ENCODE measurements at regions not wholly inside any gene's neighbourhood (a gene's known extent, or its start where the extent isn't known, plus 50 kb on each side); places are given as distances from the start of the nearest gene placed in this dataset.

DNA sequence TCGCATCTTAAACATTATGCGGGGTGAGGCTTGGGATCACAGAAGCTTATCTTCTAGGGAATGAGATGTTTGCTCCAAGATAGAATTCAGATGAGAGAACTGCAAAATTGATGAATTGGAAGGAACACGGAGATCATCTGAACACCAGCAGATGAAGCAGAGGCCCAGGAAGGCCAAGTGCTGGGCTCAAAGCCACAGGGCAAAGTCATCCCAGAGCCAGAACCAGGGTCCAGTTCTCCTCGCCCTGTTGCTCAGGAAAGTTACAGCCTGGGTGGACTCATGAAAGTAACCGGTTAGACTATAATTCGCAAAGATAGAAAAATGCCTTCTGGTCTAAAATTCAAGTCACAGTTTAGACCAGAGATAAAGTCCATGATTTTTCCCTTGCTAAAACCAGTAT lies 456.1 kb upstream of the ID2 start:
- H3K9me3 ChIP-seq (ENCODE audit: insufficient read depth, low read length) = no peaks in the 10 kb centered on the region
- no peak overlapping the region for H3K9ac ChIP-seq (ENCODE audit: insufficient read length, low read depth)
- DNase-seq (ENCODE audit: low read depth, low spot score) = no peak
- H3K36me3 ChIP-seq (ENCODE audit: insufficient read depth, insufficient read length, low read length) = no peaks in the 10 kb centered on the region
- peaks cover 9% of the 10 kb centered on the region for H3K4me1 ChIP-seq (ENCODE audit: insufficient read depth, insufficient read length)
- H3K4me3 ChIP-seq (ENCODE audit: insufficient read length, low read depth) = no peak overlapping the region
- H3K27me3 ChIP-seq (ENCODE audit: insufficient read depth, insufficient read length) = no peaks in the 10 kb centered on the region
- TF ChIP-seq ZNF274 (IDR thresholded peaks at IDR 0.05; ENCODE audit: low read depth, low read length) (no peak), YY1 (IDR thresholded peaks at IDR 0.05; ENCODE audit: insufficient read depth, insufficient read length) (no peak), SUZ12 (IDR thresholded peaks at IDR 0.05; ENCODE audit: extremely low read depth, insufficient read depth, insufficient read length) (no peak)

- H3K4me3 ChIP-seq (ENCODE audit: insufficient read length, low read depth) = no peak overlapping the region
Measured at GRCh38 chr2:8229546-8229986, 452.3 kb upstream of the ID2 start.

GRCh38 chr2:8230466-8230865 lies 451.4 kb upstream of the ID2 start:
- Histone ChIP-seq H3K36me3 (ENCODE audit: insufficient read depth, insufficient read length, low read length) (no peaks in the 10 kb centered on the region), H3K4me3 (ENCODE audit: insufficient read length, low read depth) (no peak overlapping the region), H3K9me3 (ENCODE audit: insufficient read depth, low read length) (no peaks in the 10 kb centered on the region), H3K27me3 (ENCODE audit: insufficient read depth, insufficient read length) (no peaks in the 10 kb centered on the region), H3K4me1 (ENCODE audit: insufficient read depth, insufficient read length) (no peaks in the 10 kb centered on the region), H3K9ac (ENCODE audit: insufficient read length, low read depth) (no peak overlapping the region)
- TF ChIP-seq YY1 (IDR thresholded peaks at IDR 0.05; ENCODE audit: insufficient read depth, insufficient read length) = no peak
- TF ChIP-seq SUZ12 (IDR thresholded peaks at IDR 0.05; ENCODE audit: extremely low read depth, insufficient read depth, insufficient read length) = no peak
- no peak for TF ChIP-seq ZNF274 (IDR thresholded peaks at IDR 0.05; ENCODE audit: low read depth, low read length)
- DNase-seq (ENCODE audit: low read depth, low spot score) = no peak

More at GRCh38 chr2:8229546-8229986, 452.3 kb upstream of the ID2 start:
- TF ChIP-seq YY1 (IDR thresholded peaks at IDR 0.05; ENCODE audit: insufficient read depth, insufficient read length) = no peak
- TF ChIP-seq ZNF274 (IDR thresholded peaks at IDR 0.05; ENCODE audit: low read depth, low read length) = no peak
- TF ChIP-seq SUZ12 (IDR thresholded peaks at IDR 0.05; ENCODE audit: extremely low read depth, insufficient read depth, insufficient read length) = no peak
- Histone ChIP-seq H3K9me3 (ENCODE audit: insufficient read depth, low read length) (no peaks in the 10 kb centered on the region), H3K36me3 (ENCODE audit: insufficient read depth, insufficient read length, low read length) (no peaks in the 10 kb centered on the region), H3K4me1 (ENCODE audit: insufficient read depth, insufficient read length) (no peaks in the 10 kb centered on the region), H3K27me3 (ENCODE audit: insufficient read depth, insufficient read length) (no peaks in the 10 kb centered on the region), H3K9ac (ENCODE audit: insufficient read length, low read depth) (no peak overlapping the region)
- DNase-seq (ENCODE audit: low read depth, low spot score) = no peak

GRCh38 chr2:8231902-8232301 lies 450.0 kb upstream of the ID2 start:
- H3K36me3 ChIP-seq (ENCODE audit: insufficient read depth, insufficient read length, low read length) = no peaks in the 10 kb centered on the region
- no peak for TF ChIP-seq SUZ12 (IDR thresholded peaks at IDR 0.05; ENCODE audit: extremely low read depth, insufficient read depth, insufficient read length)
- no peak for TF ChIP-seq ZNF274 (IDR thresholded peaks at IDR 0.05; ENCODE audit: low read depth, low read length)
- no peak for TF ChIP-seq YY1 (IDR thresholded peaks at IDR 0.05; ENCODE audit: insufficient read depth, insufficient read length)
- H3K27me3 ChIP-seq (ENCODE audit: insufficient read depth, insufficient read length) = no peaks in the 10 kb centered on the region
- no peaks in the 10 kb centered on the region for H3K9me3 ChIP-seq (ENCODE audit: insufficient read depth, low read length)
- no peak overlapping the region for H3K4me3 ChIP-seq (ENCODE audit: insufficient read length, low read depth)
- DNase-seq (ENCODE audit: low read depth, low spot score) = no peak
- H3K9ac ChIP-seq (ENCODE audit: insufficient read length, low read depth) = no peak overlapping the region
- H3K4me1 ChIP-seq (ENCODE audit: insufficient read depth, insufficient read length) = no peaks in the 10 kb centered on the region

GRCh38 chr2:8232871-8233270 lies 449.0 kb upstream of the ID2 start:
- Histone ChIP-seq H3K9ac (ENCODE audit: insufficient read length, low read depth) (no peak overlapping the region), H3K4me3 (ENCODE audit: insufficient read length, low read depth) (no peak overlapping the region), H3K27me3 (ENCODE audit: insufficient read depth, insufficient read length) (no peaks in the 10 kb centered on the region), H3K36me3 (ENCODE audit: insufficient read depth, insufficient read length, low read length) (no peaks in the 10 kb centered on the region), H3K9me3 (ENCODE audit: insufficient read depth, low read length) (no peaks in the 10 kb centered on the region), H3K4me1 (ENCODE audit: insufficient read depth, insufficient read length) (no peaks in the 10 kb centered on the region)
- no peak for TF ChIP-seq YY1 (IDR thresholded peaks at IDR 0.05; ENCODE audit: insufficient read depth, insufficient read length)
- no peak for TF ChIP-seq ZNF274 (IDR thresholded peaks at IDR 0.05; ENCODE audit: low read depth, low read length)
- TF ChIP-seq SUZ12 (IDR thresholded peaks at IDR 0.05; ENCODE audit: extremely low read depth, insufficient read depth, insufficient read length) = no peak
- DNase-seq (ENCODE audit: low read depth, low spot score) = no peak

GRCh38 chr2:8234253-8234652 lies 447.6 kb upstream of the ID2 start:
- Histone ChIP-seq H3K27me3 (ENCODE audit: insufficient read depth, insufficient read length) (no peaks in the 10 kb centered on the region), H3K4me3 (ENCODE audit: insufficient read length, low read depth) (no peak overlapping the region), H3K4me1 (ENCODE audit: insufficient read depth, insufficient read length) (no peaks in the 10 kb centered on the region), H3K36me3 (ENCODE audit: insufficient read depth, insufficient read length, low read length) (no peaks in the 10 kb centered on the region), H3K9me3 (ENCODE audit: insufficient read depth, low read length) (no peaks in the 10 kb centered on the region), H3K9ac (ENCODE audit: insufficient read length, low read depth) (no peak overlapping the region)
- no peak for TF ChIP-seq SUZ12 (IDR thresholded peaks at IDR 0.05; ENCODE audit: extremely low read depth, insufficient read depth, insufficient read length)
- TF ChIP-seq YY1 (IDR thresholded peaks at IDR 0.05; ENCODE audit: insufficient read depth, insufficient read length) = no peak
- TF ChIP-seq ZNF274 (IDR thresholded peaks at IDR 0.05; ENCODE audit: low read depth, low read length) = no peak
- DNase-seq (ENCODE audit: low read depth, low spot score) = no peak

- H3K36me3 ChIP-seq (ENCODE audit: insufficient read depth, insufficient read length, low read length) = no peaks in the 10 kb centered on the region
- H3K4me1 ChIP-seq (ENCODE audit: insufficient read depth, insufficient read length) = no peaks in the 10 kb centered on the region
- no peak overlapping the region for H3K9ac ChIP-seq (ENCODE audit: insufficient read length, low read depth)
- no peak for DNase-seq (ENCODE audit: low read depth, low spot score)
- H3K27me3 ChIP-seq (ENCODE audit: insufficient read depth, insufficient read length) = no peaks in the 10 kb centered on the region
- H3K9me3 ChIP-seq (ENCODE audit: insufficient read depth, low read length) = no peaks in the 10 kb centered on the region
- TF ChIP-seq SUZ12 (IDR thresholded peaks at IDR 0.05; ENCODE audit: extremely low read depth, insufficient read depth, insufficient read length) = no peak
- TF ChIP-seq YY1 (IDR thresholded peaks at IDR 0.05; ENCODE audit: insufficient read depth, insufficient read length) = no peak
- no peak for TF ChIP-seq ZNF274 (IDR thresholded peaks at IDR 0.05; ENCODE audit: low read depth, low read length)
- no peak overlapping the region for H3K4me3 ChIP-seq (ENCODE audit: insufficient read length, low read depth)
Measured at GRCh38 chr2:8234757-8235374, 447.0 kb upstream of the ID2 start.

Data from NT2/D1 (cell line).